CD14-positive monocyte (primary cell): ENCODE measurements at regions not wholly inside any gene's neighbourhood (a gene's known extent, or its start where the extent isn't known, plus 50 kb on each side); places are given as distances from the start of the nearest gene placed in this dataset.

Experiments
- DNase-seq, 3 donors: peaks; one replicate each; pipeline ENCODE4 v3.0.0-alpha.2; 2011 to 2022
- H2AFZ ChIP-seq: 2 replicates; pipeline ENCODE4 v1.6.0; 2012; ENCODE audit warnings: mild to moderate bottlenecking, low read depth, low read length, inconsistent platforms; ENCODE audit not compliant: insufficient read depth, poor library complexity, severe bottlenecking
- H3K27ac ChIP-seq, 2 donors: 1 replicate in 1 of 2; 2 replicates in 1 of 2; pipeline ENCODE4 v1.5.1; 2012 to 2013; ENCODE audit warnings: low read length in 2 of 2, control low read depth in 1 of 2, inconsistent platforms in 1 of 2, low read depth in 1 of 2, mild to moderate bottlenecking in 1 of 2
- H3K27me3 ChIP-seq, 2 donors: one replicate each; pipeline versions ENCODE4 v1.6.0 to v1.6.1; 2011 to 2013; ENCODE audit warnings: low read length in 2 of 2; ENCODE audit not compliant: control insufficient read depth in 2 of 2, insufficient read depth in 2 of 2
- H3K36me3 ChIP-seq, 2 donors: replicated peaks in 1 of 2; 1 replicate in 1 of 2; 2 replicates in 1 of 2; pipeline versions ENCODE4 v1.5.1 to v1.6.1; 2012 to 2013; ENCODE audit warnings: low read length in 2 of 2, control low read depth in 1 of 2, inconsistent platforms in 1 of 2, mild to moderate bottlenecking in 1 of 2; ENCODE audit not compliant: insufficient read depth in 2 of 2, control insufficient read depth in 1 of 2
- H3K4me1 ChIP-seq, 2 donors: 1 replicate in 1 of 2; 2 replicates in 1 of 2; pipeline versions ENCODE4 v1.5.1 to v1.6.1; 2012 to 2013; ENCODE audit warnings: low read length in 2 of 2, control low read depth in 1 of 2, inconsistent platforms in 1 of 2, mild to moderate bottlenecking in 1 of 2, moderate library complexity in 1 of 2; ENCODE audit not compliant: insufficient read depth in 2 of 2, control insufficient read depth in 1 of 2
- H3K4me2 ChIP-seq: replicated peaks from 2 replicates; pipeline ENCODE3; 2012; ENCODE audit warnings: low read length, moderate library complexity, mild to moderate bottlenecking; ENCODE audit not compliant: poor library complexity, severe bottlenecking; ENCODE audit errors: extremely low read depth
- H3K4me3 ChIP-seq, 3 experiments: fragments of 200-600 bp in 1 of 3; sonication (generic) in 1 of 3; replicated peaks in 1 of 3; 1 replicate in 2 of 3; 2 replicates in 1 of 3; pipeline ENCODE4 v1.5.1; 2011 to 2013; ENCODE audit warnings: low read length in 3 of 3, mild to moderate bottlenecking in 3 of 3, control low read depth in 2 of 3, low read depth in 2 of 3, inconsistent platforms in 1 of 3, moderate library complexity in 1 of 3
- H3K79me2 ChIP-seq: 2 replicates; pipeline ENCODE4 v1.6.0; 2012; ENCODE audit warnings: mild to moderate bottlenecking, control low read depth, inconsistent platforms, low read length, moderate library complexity; ENCODE audit not compliant: insufficient read depth
- H3K9ac ChIP-seq: 2 replicates; pipeline ENCODE4 v1.6.0; 2017; ENCODE audit warnings: low read length, mild to moderate bottlenecking; ENCODE audit not compliant: insufficient read depth, poor library complexity, severe bottlenecking
- H3K9me3 ChIP-seq, 2 donors: replicated peaks in 1 of 2; 1 replicate in 1 of 2; 2 replicates in 1 of 2; pipeline versions ENCODE4 v1.5.1 to v1.6.1; 2012 to 2013; ENCODE audit warnings: low read length in 2 of 2, control low read depth in 1 of 2; ENCODE audit not compliant: control insufficient read depth in 1 of 2, insufficient read depth in 1 of 2
- H4K20me1 ChIP-seq: 2 replicates; pipeline ENCODE4 v1.6.0; 2012; ENCODE audit warnings: mild to moderate bottlenecking, low read length, control low read depth, moderate library complexity; ENCODE audit not compliant: insufficient read depth
- H3K27ac Mint-ChIP-seq, 7 donors: one replicate each; pipeline ENCODE4 v1.8.0; 2020; ENCODE audit warnings: mild to moderate bottlenecking in 7 of 7, mixed read lengths in 7 of 7, moderate library complexity in 6 of 7, inconsistent platforms in 2 of 7
- H3K27me3 Mint-ChIP-seq, 3 donors: one replicate each; pipeline ENCODE4 v1.8.0; 2021 to 2022; ENCODE audit warnings: low read depth in 3 of 3, mild to moderate bottlenecking in 3 of 3, mixed read lengths in 3 of 3, moderate library complexity in 3 of 3, inconsistent platforms in 1 of 3
- H3K36me3 Mint-ChIP-seq, 2 donors: one replicate each; pipeline ENCODE4 v1.8.0; 2020; ENCODE audit warnings: mixed read lengths in 2 of 2, inconsistent platforms in 1 of 2, mild to moderate bottlenecking in 1 of 2
- H3K4me1 Mint-ChIP-seq: one replicate; pipeline ENCODE4 v1.8.0; 2020; ENCODE audit warnings: mild to moderate bottlenecking, mixed read lengths
- H3K4me3 Mint-ChIP-seq, 2 donors: one replicate each; pipeline ENCODE4 v1.8.0; 2020; ENCODE audit warnings: mild to moderate bottlenecking in 2 of 2, mixed read lengths in 2 of 2, moderate library complexity in 1 of 2
- H3K9me3 Mint-ChIP-seq, 7 donors: one replicate each; pipeline ENCODE4 v1.8.0; 2020 to 2022; ENCODE audit warnings: mixed read lengths in 7 of 7, mild to moderate bottlenecking in 6 of 7, moderate library complexity in 6 of 7, inconsistent platforms in 2 of 7
- CTCF ChIP-seq: fragments of 200-600 bp; IDR thresholded peaks from one replicate; pipeline ENCODE4 v1.8.0; 2022; ENCODE audit warnings: antibody characterized with exemption, mild to moderate bottlenecking
- WGBS: methylation state at CpG from one replicate; pipeline ENCODE4 v1.1.5; 2013; ENCODE audit warnings: missing lambda C conversion rate; ENCODE audit not compliant: insufficient coverage; 5-methylcytosine and 5-hydroxymethylcytosine counted together
- intact Hi-C, 2 donors: fragments of 100-400 bp; cut with micrococcal nuclease; formaldehyde crosslinking; loops; one replicate each; pipeline versions ENCODE4 v1.15.0 to v1.15.1; 2023

GRCh38 chr2:16019617-16020351, 79.4 kb downstream of the MYCN start:
- no peak for DNase-seq
- H3K4me1 Mint-ChIP-seq, result peaks cover 3% of the 10 kb centered on the region
- H3K4me2 ChIP-seq, result no peak overlapping the region
- H3K4me1 ChIP-seq, result no peaks in the 10 kb centered on the region
- no peaks in the 10 kb centered on the region for H3K79me2 ChIP-seq
- 100% methylated on average over 1 of the region's 4 CpGs for WGBS
- H3K4me3 Mint-ChIP-seq, result no peak overlapping the region
- H2AFZ ChIP-seq, result no peak overlapping the region
- H3K4me3 ChIP-seq, result no peak overlapping the region
- H3K27ac ChIP-seq, result no peak overlapping the region
- no peaks in the 10 kb centered on the region for H3K36me3 Mint-ChIP-seq
- H3K27me3 ChIP-seq, result peaks cover 0 to 11% of the 10 kb centered on the region in 2 donors
- no peaks in the 10 kb centered on the region for H3K36me3 ChIP-seq
- intact Hi-C loops, result no loop called here
- peaks cover 0 to 3% (median 2%) of the 10 kb centered on the region in 7 donors for H3K9me3 Mint-ChIP-seq
- no peak for TF ChIP-seq CTCF
- no peaks in the 10 kb centered on the region for H3K9me3 ChIP-seq
- H3K9ac ChIP-seq, result no peak overlapping the region
- no peak overlapping the region for H3K27ac Mint-ChIP-seq
- no peaks in the 10 kb centered on the region for H4K20me1 ChIP-seq
- H3K27me3 Mint-ChIP-seq, result peaks cover 2 to 24% (median 17%) of the 10 kb centered on the region in 3 donors

GRCh38 chr2:16019060-16019480, 78.7 kb downstream of the MYCN start:
- Histone ChIP-seq H3K4me1 (no peaks in the 10 kb centered on the region), H3K9me3 (no peaks in the 10 kb centered on the region), H3K9ac (no peak overlapping the region), H4K20me1 (no peaks in the 10 kb centered on the region), H3K27ac (no peak overlapping the region), H3K4me3 (no peak overlapping the region), H3K79me2 (no peaks in the 10 kb centered on the region), H3K4me2 (no peak overlapping the region), H2AFZ (no peak overlapping the region), H3K27me3 (peaks cover 2 to 17% of the 10 kb centered on the region in 2 donors), H3K36me3 (no peaks in the 10 kb centered on the region)
- H3K27ac Mint-ChIP-seq, result no peak overlapping the region
- TF ChIP-seq CTCF, result no peak
- H3K4me1 Mint-ChIP-seq, result peaks cover 5% of the 10 kb centered on the region
- peaks cover 9 to 31% (median 20%) of the 10 kb centered on the region in 3 donors for H3K27me3 Mint-ChIP-seq
- intact Hi-C loops, result no loop called here
- no peak overlapping the region for H3K4me3 Mint-ChIP-seq
- DNase-seq, result no peak
- H3K9me3 Mint-ChIP-seq, result peaks cover 0 to 6% (median 3%) of the 10 kb centered on the region in 7 donors
- WGBS, result 93% methylated on average over 6 of the region's 6 CpGs
- no peaks in the 10 kb centered on the region for H3K36me3 Mint-ChIP-seq
